ENCODE measurements at regions not wholly inside any gene's neighbourhood (a gene's known extent, or its start where the extent isn't known, plus 50 kb on each side); places are given as distances from the start of the nearest gene placed in this dataset.

GRCh38 chr9:107862881-107863280 is 373.3 kb upstream of the KLF4 start:
- ATAC-seq (replicated peaks; ENCODE audit: extremely low read depth, poor library complexity, severe bottlenecking) (no peak), DNase-seq (ENCODE audit: low spot score in 2 of 2) (no peak)
- H3K4me1 Mint-ChIP-seq = no peaks in the 10 kb centered on the region
- no peak overlapping the region for H3K4me3 Mint-ChIP-seq
- no peaks in the 10 kb centered on the region for H3K27me3 Mint-ChIP-seq
- no peaks in the 10 kb centered on the region for H3K36me3 Mint-ChIP-seq (ENCODE audit: insufficient read depth)
- H3K27ac Mint-ChIP-seq (ENCODE audit: low read depth) = no peak overlapping the region
- H3K9me3 Mint-ChIP-seq = peaks cover 6% of the 10 kb centered on the region

GRCh38 chr9:107862323-107862722 is 372.8 kb upstream of the KLF4 start:
- Mint-ChIP-seq H3K36me3 (ENCODE audit: insufficient read depth) (no peaks in the 10 kb centered on the region), H3K27ac (ENCODE audit: low read depth) (no peak overlapping the region)
- ATAC-seq (replicated peaks; ENCODE audit: extremely low read depth, poor library complexity, severe bottlenecking) = no peak

GRCh38 chr9:107861075-107861474 is 371.5 kb upstream of the KLF4 start:
- Mint-ChIP-seq H3K36me3 (ENCODE audit: insufficient read depth) (no peaks in the 10 kb centered on the region), H3K4me3 (no peak overlapping the region), H3K9me3 (peaks cover 6% of the 10 kb centered on the region), H3K4me1 (no peaks in the 10 kb centered on the region), H3K27ac (ENCODE audit: low read depth) (no peak overlapping the region), H3K27me3 (no peaks in the 10 kb centered on the region)
- ATAC-seq (replicated peaks; ENCODE audit: extremely low read depth, poor library complexity, severe bottlenecking) (no peak), DNase-seq (ENCODE audit: low spot score in 2 of 2) (no peak)

More at GRCh38 chr9:107862323-107862722, 372.8 kb upstream of the KLF4 start:
- no peak overlapping the region for H3K4me3 Mint-ChIP-seq
- no peak for DNase-seq (ENCODE audit: low spot score in 2 of 2)
- no peaks in the 10 kb centered on the region for H3K27me3 Mint-ChIP-seq
- peaks cover 6% of the 10 kb centered on the region for H3K9me3 Mint-ChIP-seq
- no peaks in the 10 kb centered on the region for H3K4me1 Mint-ChIP-seq

GRCh38 chr9:107858260-107858659 is 368.7 kb upstream of the KLF4 start:
- H3K36me3 Mint-ChIP-seq (ENCODE audit: insufficient read depth) = no peaks in the 10 kb centered on the region
- no peaks in the 10 kb centered on the region for H3K9me3 Mint-ChIP-seq
- ATAC-seq (replicated peaks; ENCODE audit: extremely low read depth, poor library complexity, severe bottlenecking) (no peak), DNase-seq (ENCODE audit: low spot score in 2 of 2) (no peak)
- H3K4me3 Mint-ChIP-seq = no peak overlapping the region
- no peaks in the 10 kb centered on the region for H3K4me1 Mint-ChIP-seq
- H3K27me3 Mint-ChIP-seq = no peaks in the 10 kb centered on the region
- no peak overlapping the region for H3K27ac Mint-ChIP-seq (ENCODE audit: low read depth)

- Mint-ChIP-seq H3K4me1 (no peaks in the 10 kb centered on the region), H3K27ac (ENCODE audit: low read depth) (no peak overlapping the region), H3K4me3 (no peak overlapping the region), H3K36me3 (ENCODE audit: insufficient read depth) (no peaks in the 10 kb centered on the region), H3K27me3 (no peaks in the 10 kb centered on the region), H3K9me3 (no peaks in the 10 kb centered on the region)
- ATAC-seq (replicated peaks; ENCODE audit: extremely low read depth, poor library complexity, severe bottlenecking) (no peak), DNase-seq (ENCODE audit: low spot score in 2 of 2) (no peak)
These were observed 367.1 kb upstream of the KLF4 start for GRCh38 chr9:107856633-107857032.

- ATAC-seq (replicated peaks; ENCODE audit: extremely low read depth, poor library complexity, severe bottlenecking) (no peak), DNase-seq (ENCODE audit: low spot score in 2 of 2) (no peak)
- Mint-ChIP-seq H3K9me3 (no peaks in the 10 kb centered on the region), H3K4me3 (no peak overlapping the region), H3K27me3 (no peaks in the 10 kb centered on the region), H3K36me3 (ENCODE audit: insufficient read depth) (no peaks in the 10 kb centered on the region), H3K27ac (ENCODE audit: low read depth) (no peak overlapping the region), H3K4me1 (no peaks in the 10 kb centered on the region)
These were observed 365.6 kb upstream of the KLF4 start for GRCh38 chr9:107855164-107855563.

- Mint-ChIP-seq H3K4me1 (no peaks in the 10 kb centered on the region), H3K36me3 (ENCODE audit: insufficient read depth) (no peaks in the 10 kb centered on the region), H3K4me3 (no peak overlapping the region), H3K9me3 (peaks cover 6% of the 10 kb centered on the region), H3K27ac (ENCODE audit: low read depth) (no peak overlapping the region), H3K27me3 (no peaks in the 10 kb centered on the region)
- DNase-seq (ENCODE audit: low spot score in 2 of 2) = no peak
- no peak for ATAC-seq (replicated peaks; ENCODE audit: extremely low read depth, poor library complexity, severe bottlenecking)
These were observed 363.9 kb upstream of the KLF4 start for GRCh38 chr9:107853461-107853860.

GRCh38 chr9:107852891-107853290 is 363.3 kb upstream of the KLF4 start:
- no peak overlapping the region for H3K4me3 Mint-ChIP-seq
- no peaks in the 10 kb centered on the region for H3K27me3 Mint-ChIP-seq
- peaks cover 6% of the 10 kb centered on the region for H3K9me3 Mint-ChIP-seq
- no peak for ATAC-seq (replicated peaks; ENCODE audit: extremely low read depth, poor library complexity, severe bottlenecking)
- DNase-seq (ENCODE audit: low spot score in 2 of 2) = no peak
- H3K36me3 Mint-ChIP-seq (ENCODE audit: insufficient read depth) = no peaks in the 10 kb centered on the region
- H3K27ac Mint-ChIP-seq (ENCODE audit: low read depth) = no peak overlapping the region
- no peaks in the 10 kb centered on the region for H3K4me1 Mint-ChIP-seq

- no peak for DNase-seq (ENCODE audit: low spot score in 2 of 2)
- no peak overlapping the region for H3K27ac Mint-ChIP-seq (ENCODE audit: low read depth)
- H3K4me1 Mint-ChIP-seq = no peaks in the 10 kb centered on the region
- H3K36me3 Mint-ChIP-seq (ENCODE audit: insufficient read depth) = peaks cover 2% of the 10 kb centered on the region
- no peak overlapping the region for H3K4me3 Mint-ChIP-seq
- H3K27me3 Mint-ChIP-seq = no peaks in the 10 kb centered on the region
- ATAC-seq (replicated peaks; ENCODE audit: extremely low read depth, poor library complexity, severe bottlenecking) = no peak
- H3K9me3 Mint-ChIP-seq = peaks cover 12% of the 10 kb centered on the region
These were observed 361.1 kb upstream of the KLF4 start for GRCh38 chr9:107850653-107851052.

GRCh38 chr9:107847978-107848964 is 358.7 kb upstream of the KLF4 start:
- H3K36me3 Mint-ChIP-seq (ENCODE audit: insufficient read depth) = peaks cover 2% of the 10 kb centered on the region
- DNase-seq (ENCODE audit: low spot score in 2 of 2) (no peak), ATAC-seq (replicated peaks; ENCODE audit: extremely low read depth, poor library complexity, severe bottlenecking) (no peak)
- no peaks in the 10 kb centered on the region for H3K4me1 Mint-ChIP-seq
- no peaks in the 10 kb centered on the region for H3K27me3 Mint-ChIP-seq
- no peak overlapping the region for H3K4me3 Mint-ChIP-seq
- no peak overlapping the region for H3K27ac Mint-ChIP-seq (ENCODE audit: low read depth)
- H3K9me3 Mint-ChIP-seq = peaks cover 12% of the 10 kb centered on the region

GRCh38 chr9:107842530-107842929 is 353.0 kb upstream of the KLF4 start:
- ATAC-seq (replicated peaks; ENCODE audit: extremely low read depth, poor library complexity, severe bottlenecking) (no peak), DNase-seq (ENCODE audit: low spot score in 2 of 2) (no peak)
- H3K36me3 Mint-ChIP-seq (ENCODE audit: insufficient read depth) = peaks cover 2% of the 10 kb centered on the region
- H3K27ac Mint-ChIP-seq (ENCODE audit: low read depth) = no peak overlapping the region
- H3K4me1 Mint-ChIP-seq = no peaks in the 10 kb centered on the region
- H3K27me3 Mint-ChIP-seq = no peaks in the 10 kb centered on the region
- no peak overlapping the region for H3K4me3 Mint-ChIP-seq
- H3K9me3 Mint-ChIP-seq = peaks cover 24% of the 10 kb centered on the region

- H3K27ac Mint-ChIP-seq (ENCODE audit: low read depth) = no peak overlapping the region
- no peaks in the 10 kb centered on the region for H3K4me1 Mint-ChIP-seq
- H3K27me3 Mint-ChIP-seq = no peaks in the 10 kb centered on the region
- no peaks in the 10 kb centered on the region for H3K36me3 Mint-ChIP-seq (ENCODE audit: insufficient read depth)
- H3K4me3 Mint-ChIP-seq = no peak overlapping the region
- peaks cover 25% of the 10 kb centered on the region for H3K9me3 Mint-ChIP-seq
- no peak for DNase-seq (ENCODE audit: low spot score in 2 of 2)
- ATAC-seq (replicated peaks; ENCODE audit: extremely low read depth, poor library complexity, severe bottlenecking) = no peak
These were observed 351.5 kb upstream of the KLF4 start for GRCh38 chr9:107841076-107841475.

GRCh38 chr9:107839371-107839770 is 349.8 kb upstream of the KLF4 start:
- ATAC-seq (replicated peaks; ENCODE audit: extremely low read depth, poor library complexity, severe bottlenecking) (no peak), DNase-seq (ENCODE audit: low spot score in 2 of 2) (no peak)
- Mint-ChIP-seq H3K4me3 (no peak overlapping the region), H3K36me3 (ENCODE audit: insufficient read depth) (no peaks in the 10 kb centered on the region), H3K27ac (ENCODE audit: low read depth) (no peak overlapping the region), H3K4me1 (no peaks in the 10 kb centered on the region), H3K9me3 (peaks cover 25% of the 10 kb centered on the region), H3K27me3 (no peaks in the 10 kb centered on the region)

All from central memory CD8-positive, alpha-beta T cell (primary cell).